H1 (cell line): ENCODE measurements at regions not wholly inside any gene's neighbourhood (a gene's known extent, or its start where the extent isn't known, plus 50 kb on each side); places are given as distances from the start of the nearest gene placed in this dataset.

ENCODE experiments used
- EGR1 ChIP-seq: IDR thresholded peaks from 2 replicates; pipeline ENCODE4 v1.6.1; 2011; ENCODE audit warnings: low read depth, low read length, borderline replicate concordance
- RFX5 ChIP-seq: IDR thresholded peaks from 2 replicates; pipeline ENCODE4 v1.6.1; 2011; ENCODE audit warnings: low read depth, low read length, improper control_type of control experiment, borderline replicate concordance
- SIRT6 ChIP-seq: IDR thresholded peaks from one replicate; pipeline ENCODE4 v1.7.1; 2012; ENCODE audit warnings: low read length, inconsistent platforms
- SIX5 ChIP-seq: IDR thresholded peaks from 2 replicates; pipeline ENCODE4 v1.6.1; 2011; ENCODE audit warnings: mild to moderate bottlenecking, low read depth, low read length
- SRF ChIP-seq: IDR thresholded peaks from 2 replicates; pipeline ENCODE4 v1.6.1; 2011; ENCODE audit warnings: mild to moderate bottlenecking, low read depth, low read length, moderate library complexity

DNA sequence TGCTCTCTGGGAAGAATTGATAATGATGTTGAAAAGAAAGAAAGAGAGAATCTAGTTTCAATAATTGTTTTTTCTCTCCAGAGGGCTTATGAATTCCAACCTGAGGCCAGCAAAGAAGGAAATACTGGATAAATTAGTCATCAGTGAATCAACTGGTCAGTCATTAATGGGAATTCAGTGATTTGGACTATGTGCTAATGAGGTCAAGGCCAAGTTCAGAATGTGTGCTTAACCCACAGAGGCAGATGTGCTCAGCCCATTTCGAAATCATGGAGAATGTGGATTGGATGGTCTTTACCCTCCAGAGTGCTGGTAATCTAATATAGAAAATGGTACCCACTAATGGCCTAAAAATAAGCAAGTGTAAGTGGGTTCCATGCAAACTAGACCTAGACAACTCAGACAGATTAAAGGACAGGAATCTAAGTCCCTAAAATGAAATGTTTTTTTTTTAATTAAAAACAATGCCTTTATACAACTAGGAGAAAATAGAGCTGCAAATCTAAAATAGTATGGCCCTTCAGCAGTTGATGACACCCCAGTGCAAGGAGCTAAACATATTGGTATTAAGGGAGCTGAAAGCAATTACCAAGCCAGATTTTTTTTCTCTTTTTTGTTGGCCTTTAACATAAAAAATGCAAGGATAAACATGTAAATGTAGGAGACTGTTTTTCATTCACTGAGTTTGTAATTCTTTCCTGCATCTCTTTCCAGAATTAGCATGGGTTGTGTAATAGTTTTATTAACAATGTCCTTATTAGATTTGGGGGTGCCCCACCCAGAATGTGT, 296.9 kb downstream of the SATB2 start (continued):
- TF ChIP-seq SIX5, result no peak
- no peak for TF ChIP-seq EGR1
- TF ChIP-seq RFX5, result no peak
- no peak for TF ChIP-seq SIRT6
- TF ChIP-seq SRF, result no peak
